Cerebellar nuclear complex (tissue), 1 donor: ENCODE measurements at regions not wholly inside any gene's neighbourhood (a gene's known extent, or its start where the extent isn't known, plus 50 kb on each side); places are given as distances from the start of the nearest gene placed in this dataset.
"Not testable (repeated sequence)": the region's sequence is repeated elsewhere in the genome, so short reads cannot be mapped to it uniquely, and the experiment has no call there.

Experiments
- DNase-seq, 2 experiments: peaks; one replicate each; lab custom pipeline; 2025; lab: John Stamatoyannopoulos, UW

DNA sequence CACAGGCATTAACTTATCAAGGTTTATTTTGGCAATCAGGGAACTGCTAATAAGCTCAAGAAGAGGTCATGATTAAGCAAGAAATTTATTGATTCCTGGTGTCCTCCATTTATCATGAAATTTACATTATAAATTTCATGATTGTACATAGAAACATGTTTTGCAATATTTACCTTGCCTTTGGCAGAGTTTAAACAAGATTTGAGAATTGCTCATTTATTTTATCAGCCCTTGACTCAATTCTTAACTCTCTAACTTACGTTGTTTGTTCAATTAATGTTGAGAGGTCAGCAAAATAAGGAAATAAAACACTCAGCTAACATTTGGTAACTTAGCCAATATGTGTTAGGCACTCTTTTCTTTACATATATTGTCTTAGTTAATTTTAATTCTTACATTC is 286.6 kb downstream of the SLC7A11 start:
- no peak for DNase-seq

DNA sequence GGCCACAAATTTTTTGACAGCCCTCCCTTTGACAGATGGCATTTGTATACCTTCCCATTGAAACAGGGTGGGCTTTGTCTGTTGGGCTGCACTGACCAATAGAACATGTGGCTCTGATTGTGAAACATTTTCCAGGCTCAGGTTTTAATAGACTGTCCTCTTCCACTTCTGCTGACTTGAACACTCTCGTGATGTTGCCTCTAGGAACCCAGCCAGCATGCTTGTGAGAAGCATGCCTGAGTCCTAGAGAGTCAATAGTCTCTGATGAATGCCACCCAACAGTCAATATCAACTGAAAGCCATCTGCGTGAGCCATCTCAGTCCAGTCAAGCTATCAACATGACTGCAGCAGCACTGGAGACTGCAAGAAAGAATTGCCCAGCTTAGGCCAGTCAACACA is 290.0 kb downstream of the SLC7A11 start:
- DNase-seq = no peak

DNA sequence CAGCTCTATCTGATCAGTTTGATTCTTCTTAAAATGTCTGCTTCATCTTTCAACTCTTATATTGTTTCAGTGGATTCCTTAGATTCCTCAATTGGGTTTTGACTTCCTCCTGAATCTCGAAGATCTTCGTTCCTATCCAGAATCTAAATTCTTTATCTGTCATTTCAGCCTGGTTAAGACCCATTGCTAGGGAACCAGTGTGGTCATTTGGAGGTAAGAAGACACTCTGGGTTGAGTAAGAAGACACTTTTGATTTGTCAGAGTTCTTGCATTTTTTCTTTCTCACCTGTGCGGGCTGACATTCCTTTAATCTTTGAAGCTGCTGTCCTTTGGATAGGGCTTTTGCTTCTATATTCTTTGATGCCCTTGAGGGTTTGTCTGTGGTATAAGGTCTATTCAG is 291.9 kb downstream of the SLC7A11 start:
- no peak for DNase-seq

DNA sequence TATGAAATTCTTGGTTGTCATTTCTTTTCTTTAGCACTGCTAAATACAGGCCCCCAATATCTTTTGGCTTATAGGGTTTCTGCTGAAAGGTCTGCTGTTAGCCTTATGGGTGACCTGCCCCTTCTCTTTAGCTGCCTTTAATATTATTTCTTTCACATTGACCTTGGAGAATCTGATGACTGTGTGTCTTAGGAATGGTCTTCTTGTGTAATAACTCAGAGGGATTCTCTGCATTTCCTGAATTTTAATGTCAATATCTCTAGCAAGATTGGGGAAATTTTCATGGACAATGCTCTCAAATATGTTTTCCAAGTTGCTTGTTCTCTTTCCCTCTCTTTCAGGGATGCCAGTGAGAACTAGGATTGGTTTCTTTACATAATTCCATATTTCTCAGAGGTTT is 292.4 kb downstream of the SLC7A11 start:
- no peak for DNase-seq

DNA sequence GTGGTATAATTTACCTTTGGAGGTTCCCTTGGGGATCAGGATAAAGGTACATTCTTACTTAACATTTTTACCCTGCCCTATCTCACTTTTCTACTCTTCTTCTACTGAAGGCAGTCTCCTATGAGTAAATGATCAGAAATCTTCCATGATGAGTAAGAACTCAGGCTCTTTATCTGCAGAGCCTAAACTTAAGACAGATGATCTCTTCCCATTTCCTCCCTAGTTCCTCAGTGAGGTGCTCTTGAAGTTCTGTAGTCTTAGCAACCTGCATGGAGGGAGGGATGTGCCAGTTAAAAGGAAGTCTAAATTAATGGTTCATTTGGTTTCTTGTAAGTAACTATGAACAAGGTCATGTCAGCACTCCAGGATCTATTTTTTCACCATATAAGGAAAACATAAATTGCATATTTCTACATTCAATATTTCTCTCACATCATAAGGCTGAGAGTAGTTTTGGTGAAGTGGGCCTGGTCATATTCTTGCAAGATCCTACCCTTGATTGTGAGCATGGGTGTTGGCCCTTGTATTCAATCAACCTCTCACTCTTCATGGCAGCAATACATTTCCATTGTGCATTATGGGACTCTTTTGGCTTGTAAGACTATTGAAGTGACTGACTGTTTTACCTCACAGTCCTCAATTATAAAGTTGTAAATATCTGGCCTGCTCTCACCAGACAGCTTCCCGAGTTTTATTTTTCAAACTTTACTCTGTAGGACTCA is 295.5 kb downstream of the SLC7A11 start:
- DNase-seq = no peak

DNA sequence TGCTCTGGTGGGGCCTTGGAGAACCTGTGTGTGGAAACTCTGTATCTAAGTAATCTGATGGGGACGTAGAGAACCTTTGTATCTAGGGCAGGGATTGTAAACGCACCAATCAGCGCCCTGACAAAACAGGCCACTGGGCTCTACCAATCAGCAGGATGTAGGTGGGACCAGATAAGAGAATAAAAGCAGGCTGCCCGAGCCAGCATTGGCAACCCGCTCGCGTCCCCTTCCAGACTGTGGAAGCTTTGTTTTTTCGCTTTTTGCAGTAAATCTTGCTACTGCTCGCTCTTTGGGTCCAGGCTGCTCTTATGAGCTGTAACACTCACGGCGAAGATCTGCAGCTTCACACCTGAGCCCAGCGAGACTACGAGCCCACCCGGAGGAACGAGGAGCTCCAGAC is 299.3 kb downstream of the SLC7A11 start:
- not testable (repeated sequence) for DNase-seq

DNA sequence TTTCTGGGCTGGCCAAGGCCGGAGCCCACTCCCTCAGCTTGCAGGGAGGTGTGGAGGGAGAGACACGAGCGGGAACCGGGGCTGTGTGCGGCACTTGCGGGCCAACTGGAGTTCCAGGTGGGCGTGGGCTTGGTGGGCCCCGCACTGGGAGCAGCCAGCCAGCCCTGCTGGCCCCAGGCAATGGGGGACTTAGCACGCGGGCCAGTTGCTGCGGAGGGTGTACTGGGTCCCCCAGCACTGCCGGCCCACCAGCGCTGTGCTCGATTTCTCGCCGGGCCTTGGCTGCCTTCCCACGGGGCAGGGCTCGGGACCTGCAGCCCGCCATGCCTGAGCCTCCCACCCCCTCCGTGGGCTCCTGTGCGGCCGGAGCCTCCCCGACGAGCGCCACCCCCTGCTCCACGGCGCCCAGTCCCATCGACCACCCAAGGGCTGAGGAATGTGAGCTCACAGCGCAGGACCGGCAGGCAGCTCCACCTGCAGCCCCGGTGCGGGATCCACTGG is 300.1 kb downstream of the SLC7A11 start:
- not testable (repeated sequence) for DNase-seq

DNA sequence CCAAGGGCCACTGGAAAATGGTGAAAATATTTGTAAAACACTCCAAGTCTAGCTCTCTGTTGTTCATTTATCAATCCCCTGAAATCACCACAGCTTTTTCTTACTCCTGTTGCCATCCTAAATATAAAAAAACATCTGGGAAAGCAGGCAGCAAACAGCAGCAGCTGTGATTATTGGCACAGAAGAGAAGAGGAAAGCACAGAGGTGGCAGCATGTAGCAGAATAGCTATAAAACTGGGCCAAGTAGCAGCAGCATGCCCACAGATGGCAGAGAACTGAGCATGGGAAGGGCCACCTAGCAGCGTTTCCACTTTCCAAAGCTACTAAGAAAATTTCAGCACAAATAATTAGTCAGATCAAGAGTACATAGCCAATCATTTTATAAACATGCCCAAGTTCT is 307.2 kb downstream of the SLC7A11 start:
- DNase-seq = no peak

DNA sequence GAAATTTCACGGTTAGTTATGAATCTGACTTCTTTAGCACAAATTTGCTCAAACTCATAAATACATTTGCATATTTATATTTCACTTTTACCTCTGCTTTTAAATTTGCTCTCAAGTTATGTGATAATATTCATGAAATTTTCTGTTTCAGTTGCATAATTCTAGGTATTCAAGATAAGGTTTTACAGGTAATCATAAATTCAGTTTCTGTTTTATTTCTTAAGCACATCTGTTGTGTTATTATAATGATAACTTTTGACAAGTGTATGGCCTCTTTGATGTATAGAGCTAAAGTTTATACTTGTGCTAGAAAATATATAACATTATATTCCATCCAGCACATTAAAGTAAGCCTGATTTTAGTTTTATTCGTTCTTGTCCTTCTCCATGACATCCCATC is 308.1 kb downstream of the SLC7A11 start:
- no peak for DNase-seq

DNA sequence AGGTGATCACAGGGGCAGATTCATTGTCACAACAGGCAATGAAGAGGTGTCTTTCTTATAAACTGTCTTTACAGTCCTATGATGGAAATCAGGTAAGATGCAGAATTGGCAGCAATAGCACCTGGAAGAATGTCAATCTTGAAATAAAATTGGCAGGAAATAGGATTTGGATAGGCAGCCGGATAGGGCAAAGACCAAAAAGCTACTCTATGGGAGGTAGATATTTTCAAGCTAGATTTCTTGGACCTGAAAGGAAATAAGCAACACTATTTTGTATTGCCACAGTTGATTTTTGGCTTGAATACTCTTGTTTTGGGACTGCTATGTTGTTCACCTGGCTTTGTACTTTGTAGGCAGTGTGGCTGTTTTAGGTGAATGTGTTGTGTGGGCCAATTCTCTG is 314.2 kb downstream of the SLC7A11 start:
- DNase-seq = no peak

DNA sequence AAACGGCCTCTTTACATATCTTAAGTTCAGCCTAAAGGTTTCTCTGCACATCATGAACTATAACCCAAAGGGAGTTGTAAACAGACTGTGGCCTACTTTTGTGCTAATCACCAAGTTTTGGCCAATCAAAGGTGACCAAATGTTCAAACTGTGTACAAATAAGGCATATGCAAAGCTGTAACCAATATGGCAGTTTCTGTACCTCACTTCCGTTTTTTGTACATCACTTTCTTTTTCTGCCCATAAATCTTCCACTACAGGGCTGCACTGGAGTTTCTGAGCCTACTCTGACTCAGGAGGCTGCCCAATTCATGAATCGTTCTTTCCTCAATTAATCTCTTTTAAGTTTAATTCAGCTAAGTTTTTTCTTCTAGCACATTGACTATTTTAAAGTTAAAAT is 318.7 kb downstream of the SLC7A11 start:
- DNase-seq = no peak

DNA sequence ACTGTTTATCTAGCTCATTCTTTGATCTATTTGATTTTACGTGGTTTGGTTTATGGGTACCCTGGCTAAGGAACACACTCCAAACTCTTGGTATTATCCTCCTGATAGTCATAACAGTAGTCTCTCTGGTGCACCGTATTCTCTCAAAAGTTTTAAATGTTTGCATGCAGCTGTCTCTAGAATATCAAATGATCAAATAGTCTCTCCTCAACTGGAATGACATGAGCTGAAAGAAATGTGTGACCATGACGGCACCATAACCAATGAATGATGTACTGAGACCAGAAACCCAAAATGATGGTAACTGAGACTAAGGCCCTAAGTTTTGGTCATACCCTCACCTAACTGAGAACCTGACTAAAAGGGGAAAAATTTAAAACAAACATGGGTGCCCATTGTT is 319.4 kb downstream of the SLC7A11 start:
- DNase-seq = no peak

DNA sequence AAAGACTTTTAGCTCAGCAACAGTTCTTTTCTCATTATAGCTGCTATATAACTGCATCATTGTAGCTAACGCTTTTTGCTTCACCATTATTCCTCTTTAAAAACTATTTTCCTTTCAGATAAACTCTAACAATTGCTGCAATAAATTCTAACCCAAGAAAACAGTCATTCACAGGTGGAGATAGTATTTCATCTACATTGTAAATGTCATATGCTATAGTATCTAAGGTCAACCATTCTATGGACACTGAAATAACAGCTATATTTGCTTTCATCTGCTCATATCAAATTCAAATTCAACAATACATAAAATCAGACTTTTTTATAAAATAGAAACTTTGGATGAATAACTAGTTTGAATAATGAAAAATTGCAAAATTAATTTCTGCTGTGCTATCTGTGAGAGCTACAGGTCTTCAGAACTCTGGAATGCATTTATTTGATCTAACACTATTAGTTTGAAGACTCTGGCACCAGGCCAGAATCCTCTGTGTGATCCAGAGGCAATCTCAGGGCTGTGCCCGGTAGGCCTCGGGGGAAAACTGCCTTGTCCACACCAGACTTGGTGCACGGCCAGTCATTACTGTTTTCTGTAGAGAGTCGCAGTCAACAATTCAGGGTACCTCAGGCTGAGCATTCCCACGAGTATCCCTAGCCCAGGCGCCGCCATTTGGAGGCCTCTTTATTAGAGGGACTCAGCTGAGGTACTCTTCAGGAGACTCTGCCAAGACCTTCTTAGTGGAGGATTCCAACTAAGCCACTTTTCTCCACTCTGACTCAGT is 332.4 kb downstream of the SLC7A11 start:
- DNase-seq = no peak

DNA sequence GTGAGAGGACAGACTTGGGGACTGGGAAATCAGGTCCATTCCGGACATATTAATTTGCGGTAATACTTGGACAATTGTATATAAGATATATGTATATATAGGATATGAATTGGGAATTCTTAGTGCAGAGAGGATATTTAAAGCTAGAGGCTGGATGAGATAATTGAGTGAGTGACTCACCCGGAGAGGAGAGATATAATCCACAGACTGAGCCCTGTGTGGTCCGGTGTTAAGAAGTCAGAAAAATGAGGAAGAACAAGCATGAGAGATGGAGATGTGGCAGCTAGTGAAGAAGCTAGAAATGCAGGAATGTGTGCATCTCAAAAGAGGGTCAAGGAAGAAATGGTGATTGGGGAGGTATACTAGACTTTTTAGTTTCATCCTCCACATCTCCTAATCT is 336.2 kb downstream of the SLC7A11 start:
- DNase-seq = no peak

DNA sequence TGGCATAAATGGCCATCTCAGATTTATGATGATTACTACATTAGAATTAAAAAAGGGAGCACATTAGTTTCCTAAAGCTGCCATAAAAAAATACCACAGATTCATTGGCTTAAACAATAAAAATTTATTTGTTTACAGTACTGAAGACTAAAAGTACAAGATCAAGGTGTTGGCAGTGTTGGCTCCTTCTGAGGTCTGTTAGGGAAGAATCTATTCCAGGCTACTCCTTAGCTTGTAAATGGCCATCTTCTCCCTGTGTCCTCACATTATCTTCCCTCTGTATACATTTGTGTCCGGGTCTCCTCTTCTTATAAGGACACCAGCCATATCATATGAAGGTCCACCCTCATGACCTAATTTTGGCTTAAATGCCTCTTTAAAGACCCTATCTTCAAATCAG is 341.0 kb downstream of the SLC7A11 start:
- no peak for DNase-seq

DNA sequence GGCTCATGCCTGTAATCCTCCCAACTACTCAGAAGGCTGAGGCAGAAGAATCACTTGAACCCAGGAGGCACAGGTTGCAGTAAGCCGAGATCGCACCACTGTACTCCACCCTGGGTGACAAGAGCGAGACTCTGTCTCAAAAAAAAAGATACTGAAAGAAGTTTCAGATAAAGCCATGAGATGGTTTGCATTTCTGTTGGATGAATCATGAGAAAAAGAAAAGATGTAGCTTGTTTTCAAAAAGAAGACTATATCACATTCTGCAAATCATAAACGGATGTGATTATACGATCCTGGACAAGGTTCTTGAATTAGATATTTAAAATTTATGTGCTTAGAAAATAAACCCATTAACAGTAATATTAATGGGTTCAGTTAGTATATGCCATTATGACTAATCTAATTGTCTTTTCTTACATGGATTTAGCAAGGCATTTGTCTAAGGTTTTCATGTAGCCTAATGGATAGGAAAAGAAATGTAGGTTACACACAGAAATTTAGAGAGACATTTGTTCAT is 345.9 kb downstream of the SLC7A11 start:
- no peak for DNase-seq

DNA sequence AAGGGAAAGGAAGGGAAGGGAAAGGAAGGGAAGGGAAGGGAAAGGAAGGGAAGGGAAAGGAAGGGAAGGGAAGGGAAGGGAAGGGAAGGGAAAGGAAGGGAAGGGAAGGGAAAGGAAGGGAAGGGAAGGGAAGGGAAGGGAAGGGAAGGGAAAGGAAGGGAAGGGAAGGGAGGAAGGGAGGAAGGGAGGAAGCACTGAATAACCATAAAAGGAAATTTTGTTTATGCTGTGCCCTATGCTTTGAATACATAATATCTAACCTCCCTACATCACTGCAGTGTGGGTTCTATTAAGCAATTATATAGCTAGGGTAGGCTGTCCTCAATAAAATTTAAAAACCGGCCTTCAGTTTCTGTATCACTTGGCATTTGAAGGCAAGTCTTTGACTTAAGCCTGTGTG is 346.6 kb downstream of the SLC7A11 start:
- not testable (repeated sequence) for DNase-seq

DNA sequence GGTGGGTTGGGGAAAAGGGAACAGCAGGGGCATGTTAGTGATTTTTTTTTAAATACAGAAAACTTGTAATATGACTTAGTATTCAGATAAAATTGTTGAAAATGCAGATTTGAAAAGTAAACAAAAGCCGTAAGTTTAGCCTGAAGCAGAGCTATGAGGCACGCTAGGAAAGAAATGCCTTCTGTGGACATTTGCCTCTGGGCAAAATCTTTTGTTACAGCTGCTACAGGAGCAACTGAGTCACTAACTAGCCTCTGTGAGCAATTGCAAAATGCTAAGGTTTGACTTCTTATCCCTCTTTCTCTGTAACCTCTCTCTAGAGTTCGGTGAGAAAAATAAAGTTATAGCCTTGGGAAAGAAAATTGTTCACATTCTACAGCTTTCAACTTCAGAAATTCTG is 350.0 kb downstream of the SLC7A11 start:
- no peak for DNase-seq

DNA sequence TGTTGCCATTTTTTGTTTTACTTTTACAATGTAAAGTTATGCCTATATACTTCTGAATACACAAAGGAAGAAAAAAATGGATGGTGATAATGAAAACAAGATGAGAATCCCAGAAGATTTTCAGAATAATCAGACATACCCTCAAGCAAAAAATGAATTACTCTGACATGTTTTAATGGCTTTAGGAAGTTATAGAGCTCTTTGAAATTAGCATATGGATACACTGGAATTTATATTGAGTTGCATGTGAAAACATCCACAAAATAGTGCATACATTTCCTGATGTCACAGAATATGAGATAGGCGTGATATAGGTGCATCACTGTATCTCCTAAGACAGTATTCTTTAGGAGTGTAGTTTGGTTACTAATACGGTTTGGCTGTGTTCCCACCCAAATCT is 351.3 kb downstream of the SLC7A11 start:
- DNase-seq = no peak

DNA sequence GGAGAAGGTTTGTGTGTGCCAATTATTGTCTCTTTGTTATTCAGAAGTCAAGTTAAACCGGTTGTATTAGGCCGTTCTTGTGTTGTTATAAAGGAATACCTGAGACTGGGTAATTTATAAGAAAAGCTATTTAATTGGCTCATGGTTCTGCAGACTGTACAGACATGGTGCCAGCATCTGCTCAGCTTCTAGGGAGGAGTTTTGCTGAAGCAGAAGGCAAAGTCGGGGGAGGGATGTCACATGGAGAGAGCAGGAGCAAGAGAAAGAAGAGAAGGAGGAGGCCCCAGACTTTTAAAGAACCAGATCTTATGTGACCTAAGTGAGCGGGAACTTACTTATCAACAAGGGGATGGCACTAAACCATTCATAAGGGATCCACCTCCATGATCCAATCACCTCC is 349.3 kb upstream of the PCDH18 start:
- no peak for DNase-seq

DNA sequence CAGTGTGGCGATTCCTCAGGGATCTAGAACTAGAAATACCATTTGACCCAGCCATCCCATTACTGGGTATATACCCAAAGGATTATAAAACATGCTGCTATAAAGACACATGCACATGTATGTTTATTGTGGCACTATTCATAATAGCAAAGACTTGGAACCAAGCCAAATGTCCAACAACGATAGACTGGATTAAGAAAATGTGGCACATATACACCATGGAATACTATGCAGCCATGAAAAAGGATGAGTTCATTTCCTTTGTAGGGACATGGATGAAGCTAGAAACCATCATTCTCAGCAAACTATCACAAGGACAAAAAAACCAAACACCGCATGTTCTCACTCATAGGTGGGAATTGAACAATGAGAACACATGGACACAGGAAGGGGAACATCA is 335.8 kb upstream of the PCDH18 start:
- DNase-seq = not testable (repeated sequence)

DNA sequence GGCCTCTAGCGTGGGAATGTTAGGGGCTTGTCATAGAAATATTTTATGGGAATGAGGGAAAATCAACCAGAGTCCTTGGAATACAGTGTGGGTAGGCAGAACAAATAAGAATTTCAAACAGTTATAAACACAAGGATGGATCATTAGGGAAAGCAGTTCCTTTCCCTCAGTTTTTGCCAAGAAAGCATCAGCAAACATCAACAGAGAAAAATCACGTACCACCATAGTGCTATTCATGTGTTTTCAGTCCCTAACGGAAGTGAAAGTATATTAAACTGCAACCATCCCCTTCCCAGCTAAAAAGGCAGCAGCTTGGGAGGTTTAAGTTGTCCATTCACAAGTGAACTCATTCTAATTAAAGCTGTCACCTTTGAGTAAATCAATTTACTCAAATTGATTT is 334.4 kb upstream of the PCDH18 start:
- no peak for DNase-seq

DNA sequence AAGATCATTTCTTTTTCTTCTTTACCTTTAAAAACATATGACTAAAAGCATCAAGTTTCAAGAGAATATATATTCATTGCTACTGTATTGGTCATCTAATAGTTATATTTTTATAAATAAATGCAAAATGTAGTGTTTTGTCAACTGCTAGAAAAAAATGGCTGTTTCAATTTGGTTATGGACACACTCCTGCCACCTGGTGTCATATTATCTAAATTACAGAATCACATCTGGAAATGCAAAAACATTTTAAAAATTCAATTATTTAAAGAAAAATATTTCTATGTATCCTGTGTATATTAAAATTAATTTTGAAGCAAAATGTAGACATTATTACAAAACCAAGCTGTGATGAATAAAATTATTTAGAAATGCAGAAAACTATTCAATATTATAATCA is 329.4 kb upstream of the PCDH18 start:
- no peak for DNase-seq
